ENCODE measurements at regions not wholly inside any gene's neighbourhood (a gene's known extent, or its start where the extent isn't known, plus 50 kb on each side); places are given as distances from the start of the nearest gene placed in this dataset.

DNA sequence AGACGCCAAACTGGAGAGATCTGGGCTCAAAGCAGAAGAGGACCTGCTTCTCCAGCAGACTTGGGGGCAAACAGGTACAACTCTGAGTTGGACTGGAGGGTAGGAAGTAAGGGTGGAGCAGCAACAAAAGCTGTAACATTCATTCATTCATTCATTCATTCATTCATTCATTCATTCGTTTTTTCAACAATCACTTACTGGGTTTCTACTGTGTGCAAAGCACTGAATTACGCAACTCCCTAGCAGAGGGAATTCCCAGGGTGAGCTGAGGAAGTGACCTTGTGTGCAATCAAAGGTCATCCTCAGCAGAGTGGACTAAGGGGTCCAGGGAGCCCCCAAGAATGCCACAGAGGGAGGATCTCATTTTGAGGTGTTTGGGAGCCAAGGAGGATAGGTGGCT is 231.1 kb upstream of the SDK2 start:
- TF ChIP-seq ARNT (IDR thresholded peaks at IDR 0.05), result no peak
- no peak for TF ChIP-seq SP1 (IDR thresholded peaks at IDR 0.05)
- TF ChIP-seq, protein P1, sequence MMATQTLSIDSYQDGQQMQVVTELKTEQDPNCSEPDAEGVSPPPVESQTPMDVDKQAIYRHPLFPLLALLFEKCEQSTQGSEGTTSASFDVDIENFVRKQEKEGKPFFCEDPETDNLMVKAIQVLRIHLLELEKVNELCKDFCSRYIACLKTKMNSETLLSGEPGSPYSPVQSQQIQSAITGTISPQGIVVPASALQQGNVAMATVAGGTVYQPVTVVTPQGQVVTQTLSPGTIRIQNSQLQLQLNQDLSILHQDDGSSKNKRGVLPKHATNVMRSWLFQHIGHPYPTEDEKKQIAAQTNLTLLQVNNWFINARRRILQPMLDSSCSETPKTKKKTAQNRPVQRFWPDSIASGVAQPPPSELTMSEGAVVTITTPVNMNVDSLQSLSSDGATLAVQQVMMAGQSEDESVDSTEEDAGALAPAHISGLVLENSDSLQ (IDR thresholded peaks at IDR 0.05), result no peak
- no peak for TF ChIP-seq ELF4 (IDR thresholded peaks at IDR 0.05)

Measured in HEK293T (cell line).